ENCODE measurements at regions not wholly inside any gene's neighbourhood (a gene's known extent, or its start where the extent isn't known, plus 50 kb on each side); places are given as distances from the start of the nearest gene placed in this dataset.

GRCh38 chr9:13386935-13387733 lies 107.6 kb upstream of the MPDZ start:
- BruUV-seq (replicated peaks), result no TSS peak
- TF ChIP-seq TCF7L2 (IDR thresholded peaks at IDR 0.05; ENCODE audit: low read depth, low read length) (no peak), POU5F1 (IDR thresholded peaks at IDR 0.05; ENCODE audit: borderline replicate concordance, low read depth, low read length, partially characterized antibody) (no peak), MAFK (IDR thresholded peaks at IDR 0.05; ENCODE audit: low read length) (0 out of 2 replicates have a peak, but pooled peaks have one; percentile 8), ZNF316 (IDR thresholded peaks at IDR 0.05) (peak; percentile 32; the same call in 1 of the 2 replicates), MAFF (IDR thresholded peaks at IDR 0.05; ENCODE audit: low read length) (0 out of 2 replicates have a peak, but pooled peaks have one; percentile 3), ZNF431 (CRISPR knock-in tag; IDR thresholded peaks at IDR 0.05) (no peak), FOXK2 (conservative IDR thresholded peaks at IDR 0.05 in 1 of 2, IDR thresholded peaks at IDR 0.05 in 1 of 2; ENCODE audit: low read depth in 2 of 2) (no peak), ZBTB9 (CRISPR knock-in tag; IDR thresholded peaks at IDR 0.05) (no peak)
- DNase-seq (ENCODE audit: extremely low read depth in 1 of 4, low spot score in 3 of 4), result no peak
- Histone ChIP-seq H3K4me3 (no peak overlapping the region), H4K20me1 (replicated peaks; ENCODE audit: control insufficient read depth, insufficient read depth, low read length) (no peaks in the 10 kb centered on the region), H3K9ac (ENCODE audit: insufficient read depth in 1 of 2, low read depth in 2 of 2, low read length in 2 of 2) (no peak overlapping the region), H3K4me2 (ENCODE audit: insufficient read depth, low read length) (no peak overlapping the region), H3K9me1 (ENCODE audit: control insufficient read depth, insufficient read depth, low read length) (no peaks in the 10 kb centered on the region), H3K4me1 (replicated peaks in 1 of 2; ENCODE audit: control insufficient read depth in 2 of 2, insufficient read depth in 2 of 2, low read length in 2 of 2) (no peaks in the 10 kb centered on the region), H3K79me2 (ENCODE audit: control insufficient read depth, insufficient read depth, low read length) (no peaks in the 10 kb centered on the region), H3K27ac (ENCODE audit: extremely low read depth, low read depth, low read length) (no peak overlapping the region), H3K9me3 (replicated peaks; ENCODE audit: control insufficient read depth, insufficient read depth, low read depth, low read length) (no peaks in the 10 kb centered on the region), H2AFZ (ENCODE audit: low read depth, low read length) (no peak overlapping the region), H3K36me3 (ENCODE audit: control insufficient read depth, insufficient read depth, low read length) (no peaks in the 10 kb centered on the region), H3K27me3 (ENCODE audit: control insufficient read depth in 2 of 2, insufficient read depth in 2 of 2, low read length in 2 of 2) (no peaks in the 10 kb centered on the region)
- intact Hi-C loops (cut with micrococcal nuclease) (no loop called here), in situ Hi-C loops (cut with MboI) (no loop called here)
- no peak for ATAC-seq
- no peak for FAIRE-seq
- 0% methylated on average over 3 of the region's 4 CpGs for WGBS (ENCODE audit: insufficient coverage, low coverage, missing lambda C conversion rate)
- CTCF ChIA-PET (ENCODE audit: low intra/inter-chr PET ratio), result no interaction called here
- POLR2A ChIA-PET, result no interaction called here

Data from K562 (cell line).